Osteoblast (primary cell): ENCODE measurements at regions not wholly inside any gene's neighbourhood (a gene's known extent, or its start where the extent isn't known, plus 50 kb on each side); places are given as distances from the start of the nearest gene placed in this dataset.

Experiments used
- DNase-seq: peaks from one replicate; pipeline ENCODE4 v3.0.0; 2011; ENCODE audit warnings: low spot score, mixed read lengths; ENCODE audit not compliant: insufficient read length; ENCODE audit errors: missing footprints
- H2AFZ ChIP-seq: 2 replicates; pipeline ENCODE4 v1.6.0; 2011; ENCODE audit warnings: mild to moderate bottlenecking, low read length
- H3K27ac ChIP-seq: 2 replicates; pipeline ENCODE4 v1.5.1; 2011; ENCODE audit warnings: mild to moderate bottlenecking, low read depth, low read length, moderate library complexity
- H3K27me3 ChIP-seq: 2 replicates; pipeline ENCODE4 v1.6.0; 2012; ENCODE audit warnings: mild to moderate bottlenecking, control low read depth, inconsistent platforms, low read length, moderate library complexity; ENCODE audit not compliant: insufficient read depth
- H3K36me3 ChIP-seq: 2 replicates; pipeline ENCODE4 v1.5.1; 2011; ENCODE audit warnings: mild to moderate bottlenecking, low read length, control low read depth, moderate library complexity; ENCODE audit not compliant: insufficient read depth
- H3K4me1 ChIP-seq: 2 replicates; pipeline ENCODE4 v1.5.1; 2011; ENCODE audit warnings: mild to moderate bottlenecking, low read length, control low read depth, moderate library complexity; ENCODE audit not compliant: insufficient read depth
- H3K4me2 ChIP-seq: 2 replicates; pipeline ENCODE4 v1.6.0; 2011; ENCODE audit warnings: mild to moderate bottlenecking, low read length; ENCODE audit not compliant: insufficient read depth
- H3K4me3 ChIP-seq: fragments of 200-600 bp; sonication (generic); 3 replicates; pipeline ENCODE4 v1.5.1; 2012; ENCODE audit warnings: mild to moderate bottlenecking, low read length, inconsistent platforms; ENCODE audit not compliant: insufficient read depth
- H3K79me2 ChIP-seq: 2 replicates; pipeline ENCODE4 v1.6.0; 2012; ENCODE audit warnings: mild to moderate bottlenecking, low read length, control low read depth, inconsistent platforms; ENCODE audit not compliant: insufficient read depth
- H3K9me3 ChIP-seq: 2 replicates; pipeline ENCODE4 v1.5.1; 2011; ENCODE audit warnings: low read depth, low read length, control low read depth
- H4K20me1 ChIP-seq: 2 replicates; pipeline ENCODE4 v1.6.0; 2012; ENCODE audit warnings: mild to moderate bottlenecking, low read length, control low read depth; ENCODE audit not compliant: insufficient read depth
- CTCF ChIP-seq: IDR thresholded peaks from 2 replicates; pipeline ENCODE4 v1.5.1; 2011; ENCODE audit warnings: mild to moderate bottlenecking, low read depth, low read length, moderate library complexity; ENCODE audit errors: extremely low read depth

- DNase-seq: no peak
- H2AFZ ChIP-seq: no peak overlapping the region
- H3K9me3 ChIP-seq: no peaks in the 10 kb centered on the region
- no peaks in the 10 kb centered on the region for H3K4me1 ChIP-seq
- no peak for TF ChIP-seq CTCF
- no peak overlapping the region for H3K27ac ChIP-seq
- H3K4me3 ChIP-seq: no peak overlapping the region
- H3K27me3 ChIP-seq: peaks cover 12% of the 10 kb centered on the region
- H4K20me1 ChIP-seq: no peaks in the 10 kb centered on the region
- H3K4me2 ChIP-seq: no peak overlapping the region
- H3K79me2 ChIP-seq: no peaks in the 10 kb centered on the region
- no peaks in the 10 kb centered on the region for H3K36me3 ChIP-seq
These were observed 60.4 kb upstream of the PELI2 start for GRCh38 chr14:56057767-56058166.

GRCh38 chr14:56059054-56059453, 59.2 kb upstream of the PELI2 start:
- Histone ChIP-seq H4K20me1 (no peaks in the 10 kb centered on the region), H3K4me3 (no peak overlapping the region), H3K4me1 (no peaks in the 10 kb centered on the region), H3K36me3 (no peaks in the 10 kb centered on the region), H2AFZ (no peak overlapping the region), H3K79me2 (no peaks in the 10 kb centered on the region), H3K4me2 (no peak overlapping the region), H3K27ac (no peak overlapping the region), H3K27me3 (peaks cover 12% of the 10 kb centered on the region), H3K9me3 (no peaks in the 10 kb centered on the region)
- DNase-seq: no peak
- TF ChIP-seq CTCF: no peak

GRCh38 chr14:56061051-56061450, 57.2 kb upstream of the PELI2 start:
- no peak overlapping the region for H2AFZ ChIP-seq
- no peaks in the 10 kb centered on the region for H3K36me3 ChIP-seq
- H3K4me1 ChIP-seq: no peaks in the 10 kb centered on the region
- no peak for TF ChIP-seq CTCF
- H3K79me2 ChIP-seq: no peaks in the 10 kb centered on the region
- DNase-seq: no peak
- H3K4me2 ChIP-seq: no peak overlapping the region
- peaks cover 12% of the 10 kb centered on the region for H3K27me3 ChIP-seq
- H3K27ac ChIP-seq: no peak overlapping the region
- no peaks in the 10 kb centered on the region for H3K9me3 ChIP-seq
- no peak overlapping the region for H3K4me3 ChIP-seq
- no peaks in the 10 kb centered on the region for H4K20me1 ChIP-seq

GRCh38 chr14:56063131-56063530, 55.1 kb upstream of the PELI2 start:
- no peak overlapping the region for H2AFZ ChIP-seq
- H3K4me1 ChIP-seq: no peaks in the 10 kb centered on the region
- TF ChIP-seq CTCF: no peak
- H4K20me1 ChIP-seq: no peaks in the 10 kb centered on the region
- no peak overlapping the region for H3K4me2 ChIP-seq
- no peaks in the 10 kb centered on the region for H3K9me3 ChIP-seq
- no peak for DNase-seq
- no peak overlapping the region for H3K27ac ChIP-seq
- H3K36me3 ChIP-seq: no peaks in the 10 kb centered on the region
- H3K4me3 ChIP-seq: no peak overlapping the region
- no peaks in the 10 kb centered on the region for H3K79me2 ChIP-seq
- peaks cover 8% of the 10 kb centered on the region for H3K27me3 ChIP-seq
